ENCODE measurements at regions not wholly inside any gene's neighbourhood (a gene's known extent, or its start where the extent isn't known, plus 50 kb on each side); places are given as distances from the start of the nearest gene placed in this dataset.
A peak's percentile ranks its signal among the peaks of the same experiment; 100 is the strongest.

- Histone ChIP-seq H3K36me3 (ENCODE audit: control insufficient read depth, insufficient read depth, low read length) (no peaks in the 10 kb centered on the region), H3K4me3 (ENCODE audit: low read depth, low read length) (no peak overlapping the region), H3K27me3 (ENCODE audit: control insufficient read depth, insufficient read depth, low read length) (no peaks in the 10 kb centered on the region)
- CTCF ChIA-PET: no interaction called here
- peak; percentile 54 for DNase-seq (ENCODE audit: low read depth)
- no peak for TF ChIP-seq CTCF (IDR thresholded peaks at IDR 0.05; ENCODE audit: insufficient read depth, low read depth, low read length)
- POLR2A ChIA-PET: no interaction called here
Measured at GRCh38 chr5:143557061-143557818, 153.8 kb upstream of the NR3C1 start.

- H3K36me3 ChIP-seq (ENCODE audit: control insufficient read depth, insufficient read depth, low read length): no peaks in the 10 kb centered on the region
- ChIA-PET POLR2A (no interaction called here), CTCF (interaction anchor here (1.1 to 1.3 kb wide), 2 partner anchors 48 to 270 kb away, joined by 3 read pairs; no protein-coding TSS in a partner anchor)
- no peak for TF ChIP-seq CTCF (IDR thresholded peaks at IDR 0.05; ENCODE audit: insufficient read depth, low read depth, low read length)
- H3K4me3 ChIP-seq (ENCODE audit: low read depth, low read length): no peak overlapping the region
- H3K27me3 ChIP-seq (ENCODE audit: control insufficient read depth, insufficient read depth, low read length): no peaks in the 10 kb centered on the region
- DNase-seq (ENCODE audit: low read depth): no peak
Measured at GRCh38 chr5:143554918-143555477, 151.5 kb upstream of the NR3C1 start.

GRCh38 chr5:143554187-143554717, 150.8 kb upstream of the NR3C1 start:
- CTCF ChIA-PET: interaction anchor here (0.9 to 2.0 kb wide), 4 partner anchors 8 to 270 kb away, joined by 3 to 8 read pairs (median 3); no protein-coding TSS in a partner anchor
- Histone ChIP-seq H3K27me3 (ENCODE audit: control insufficient read depth, insufficient read depth, low read length) (no peaks in the 10 kb centered on the region), H3K36me3 (ENCODE audit: control insufficient read depth, insufficient read depth, low read length) (no peaks in the 10 kb centered on the region), H3K4me3 (ENCODE audit: low read depth, low read length) (no peak overlapping the region)
- DNase-seq (ENCODE audit: low read depth): peak; percentile 95
- no peak for TF ChIP-seq CTCF (IDR thresholded peaks at IDR 0.05; ENCODE audit: insufficient read depth, low read depth, low read length)
- POLR2A ChIA-PET: interaction anchor here (0.6 to 0.7 kb wide), 2 partner anchors 432 to 595 kb away, joined by 3 to 7 read pairs; no protein-coding TSS in a partner anchor

- ChIA-PET POLR2A (no interaction called here), CTCF (interaction anchor here (1.1 to 2.0 kb wide), 4 partner anchors 10 to 50 kb away, joined by 3 to 8 read pairs (median 4); no protein-coding TSS in a partner anchor)
- Histone ChIP-seq H3K27me3 (ENCODE audit: control insufficient read depth, insufficient read depth, low read length) (no peaks in the 10 kb centered on the region), H3K4me3 (ENCODE audit: low read depth, low read length) (no peak overlapping the region), H3K36me3 (ENCODE audit: control insufficient read depth, insufficient read depth, low read length) (no peaks in the 10 kb centered on the region)
- no peak for TF ChIP-seq CTCF (IDR thresholded peaks at IDR 0.05; ENCODE audit: insufficient read depth, low read depth, low read length)
- no peak for DNase-seq (ENCODE audit: low read depth)
Measured at GRCh38 chr5:143552680-143553079, 149.2 kb upstream of the NR3C1 start.

- no peak for TF ChIP-seq CTCF (IDR thresholded peaks at IDR 0.05; ENCODE audit: insufficient read depth, low read depth, low read length)
- Histone ChIP-seq H3K36me3 (ENCODE audit: control insufficient read depth, insufficient read depth, low read length) (no peaks in the 10 kb centered on the region), H3K27me3 (ENCODE audit: control insufficient read depth, insufficient read depth, low read length) (no peaks in the 10 kb centered on the region), H3K4me3 (ENCODE audit: low read depth, low read length) (no peak overlapping the region)
- DNase-seq (ENCODE audit: low read depth): peak; percentile 51
- POLR2A ChIA-PET: interaction anchor here (0.6 kb wide), 1 partner anchor 369 kb away, joined by 3 read pairs; no protein-coding TSS in a partner anchor
- CTCF ChIA-PET: interaction anchor here (1.1 to 1.5 kb wide), 2 partner anchors 28 to 45 kb away, joined by 3 read pairs; no protein-coding TSS in a partner anchor
Measured at GRCh38 chr5:143551820-143552251, 148.3 kb upstream of the NR3C1 start.

Data from BJ (cell line).